NCI-H526 (cell line): ENCODE measurements at regions not wholly inside any gene's neighbourhood (a gene's known extent, or its start where the extent isn't known, plus 50 kb on each side); places are given as distances from the start of the nearest gene placed in this dataset.
A peak's percentile ranks its signal among the peaks of the same experiment; 100 is the strongest.

Source experiments
- DNase-seq, 2 experiments: peaks; one replicate each; lab custom pipeline; 2025; lab: John Stamatoyannopoulos, UW

- no peak for DNase-seq
These were observed 294.2 kb downstream of the FGF9 start for GRCh38 chr13:21965095-21965494.

DNA sequence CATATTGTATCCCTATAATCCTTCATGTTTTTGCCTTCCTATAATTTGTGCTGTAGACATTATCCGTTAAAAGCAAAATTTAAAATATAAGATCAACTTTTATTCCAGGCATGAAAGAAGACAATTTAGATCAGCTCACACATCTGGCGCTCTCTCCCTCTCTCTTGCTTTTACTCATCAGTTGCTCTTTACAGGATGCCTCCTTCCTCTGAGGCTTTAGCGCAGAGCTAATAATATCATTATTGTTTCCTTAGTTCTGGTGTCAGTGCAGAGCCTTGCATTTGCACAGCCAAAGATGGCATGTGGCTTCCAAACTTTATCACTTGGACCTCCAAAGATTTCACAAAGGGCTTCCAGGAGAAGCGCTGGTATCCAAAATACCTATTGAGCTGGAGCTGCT, 295.1 kb downstream of the FGF9 start:
- DNase-seq, result no peak

DNA sequence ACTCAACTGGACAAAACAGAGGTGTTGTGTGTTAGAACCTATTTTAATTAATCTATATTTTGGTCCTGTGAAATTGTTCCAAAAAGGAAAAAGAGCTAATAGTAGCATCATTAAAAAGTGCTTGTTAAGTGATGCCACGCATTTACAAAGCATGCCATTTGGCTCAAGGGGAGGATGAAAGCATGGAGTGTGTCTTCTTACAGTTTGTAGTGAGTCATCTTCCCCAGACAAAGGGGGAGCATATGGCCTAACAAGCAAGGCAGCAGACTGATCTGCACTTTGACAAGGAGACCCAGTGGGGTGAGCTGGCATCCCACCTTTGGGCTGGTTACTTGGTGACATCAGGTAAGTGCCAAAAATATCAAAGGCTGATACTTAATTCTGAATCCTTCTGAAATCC, 297.0 kb downstream of the FGF9 start:
- DNase-seq, result no peak

- DNase-seq, result no peak
These were observed 299.3 kb downstream of the FGF9 start for GRCh38 chr13:21970172-21970571.

DNA sequence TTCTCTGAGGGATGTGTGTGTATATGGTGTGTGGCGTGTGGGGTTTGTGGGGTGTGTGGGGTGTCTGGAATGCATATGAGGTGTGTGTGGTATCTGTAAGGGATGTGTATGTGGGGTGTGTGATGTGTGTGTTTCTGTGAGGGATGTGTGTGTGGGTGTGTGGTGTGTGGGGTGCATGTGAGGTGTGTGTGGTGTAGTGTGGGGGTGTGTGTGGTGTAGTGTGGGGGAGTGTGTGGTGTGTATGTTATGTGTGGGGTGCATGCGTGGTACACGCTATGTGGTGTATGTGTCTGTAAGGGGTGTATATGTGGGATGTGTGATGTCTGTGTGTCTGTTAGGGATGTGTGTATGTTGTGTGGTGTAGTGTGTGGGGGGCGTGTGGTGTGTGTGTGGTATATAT, 300.0 kb downstream of the FGF9 start:
- no peak for DNase-seq

DNA sequence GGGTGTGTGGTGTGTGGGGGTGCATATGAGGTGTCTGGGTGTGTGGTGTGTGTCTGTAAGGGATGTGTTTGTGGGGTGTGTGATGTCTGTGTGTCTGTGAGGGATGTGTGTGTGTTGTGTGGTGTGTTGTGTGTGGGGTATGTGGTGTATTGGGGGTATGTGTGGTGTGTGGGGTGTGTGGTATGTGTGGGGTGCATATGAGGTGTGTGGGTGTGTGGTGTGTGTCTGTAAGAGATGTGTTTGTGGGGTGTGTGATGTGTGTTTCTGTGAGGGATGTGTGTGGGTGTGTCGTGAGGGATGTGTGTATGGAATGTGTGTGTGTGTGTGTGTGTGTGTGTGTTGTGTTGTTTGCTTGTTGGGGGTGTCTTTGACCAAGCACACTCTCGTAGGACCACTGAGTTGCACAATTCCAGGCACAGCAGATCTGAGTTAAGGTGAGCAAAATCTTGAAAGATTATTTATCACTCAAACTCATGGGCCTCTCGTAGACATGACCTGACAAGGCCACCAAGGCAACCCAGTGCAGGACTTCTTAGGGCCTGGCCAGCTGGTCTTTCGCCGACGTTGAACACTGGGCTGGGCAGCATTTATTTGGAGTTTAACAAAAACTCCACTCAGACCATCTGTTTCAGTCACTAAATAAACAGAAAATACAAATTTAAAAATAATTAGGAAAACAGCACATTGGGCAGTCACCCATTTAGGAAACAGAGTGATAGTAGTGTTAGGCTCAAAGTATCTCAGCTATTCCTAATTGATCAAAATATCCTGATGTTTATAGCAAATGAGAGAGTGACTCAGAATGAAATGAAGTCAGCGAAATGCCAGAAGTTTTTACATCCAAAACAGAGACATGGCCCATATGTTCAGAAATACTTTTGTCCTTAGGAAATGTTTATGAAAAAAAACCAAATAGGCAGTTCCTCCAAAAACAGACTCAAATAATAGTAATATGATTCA, 301.1 kb downstream of the FGF9 start:
- DNase-seq, result no peak

DNA sequence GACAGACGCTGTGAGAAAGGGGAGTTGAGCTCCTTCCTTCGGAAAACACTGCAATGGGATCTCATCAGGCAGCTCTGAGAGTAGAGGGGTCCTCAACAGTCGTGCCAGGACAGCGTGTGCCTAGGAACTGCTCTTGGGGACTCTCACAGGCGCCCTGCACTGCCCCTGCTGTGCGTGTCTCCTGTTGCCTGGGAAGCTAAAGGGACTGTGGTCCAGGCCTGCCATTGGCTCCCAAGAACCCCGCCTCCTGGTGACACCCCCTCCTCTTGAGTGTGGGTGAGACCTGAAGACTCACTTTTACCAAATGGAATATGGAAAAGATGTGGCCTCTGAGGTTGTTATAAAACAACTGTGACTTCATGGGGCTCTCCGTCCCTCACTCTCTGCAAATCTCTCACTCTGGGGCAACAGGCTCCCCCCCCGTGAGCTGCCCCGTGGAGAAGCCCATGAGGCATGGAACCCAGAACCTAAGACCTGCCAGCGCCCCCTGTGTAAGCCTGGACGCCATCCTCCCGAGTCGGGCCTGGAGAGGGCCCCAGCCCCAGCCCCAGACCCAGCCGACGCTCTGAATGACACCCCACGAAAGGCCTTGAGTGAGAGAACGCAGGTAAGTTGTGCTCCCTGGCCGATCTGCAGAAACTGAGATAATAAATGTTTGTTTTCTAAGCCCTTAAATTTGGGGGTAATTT, 302.7 kb downstream of the FGF9 start:
- DNase-seq, result peak in 1 of 2 experiments; percentile 13

GRCh38 chr13:21974741-21975140, 303.9 kb downstream of the FGF9 start:
- DNase-seq, result no peak

GRCh38 chr13:21976159-21976558, 305.3 kb downstream of the FGF9 start:
- DNase-seq, result no peak

GRCh38 chr13:21979161-21979806, 308.4 kb downstream of the FGF9 start:
- no peak for DNase-seq

- no peak for DNase-seq
These were observed 309.2 kb downstream of the FGF9 start for GRCh38 chr13:21980049-21980448.

GRCh38 chr13:21984156-21984555, 313.3 kb downstream of the FGF9 start:
- no peak for DNase-seq

- DNase-seq, result no peak
These were observed 315.7 kb downstream of the FGF9 start for GRCh38 chr13:21986602-21987001.

DNA sequence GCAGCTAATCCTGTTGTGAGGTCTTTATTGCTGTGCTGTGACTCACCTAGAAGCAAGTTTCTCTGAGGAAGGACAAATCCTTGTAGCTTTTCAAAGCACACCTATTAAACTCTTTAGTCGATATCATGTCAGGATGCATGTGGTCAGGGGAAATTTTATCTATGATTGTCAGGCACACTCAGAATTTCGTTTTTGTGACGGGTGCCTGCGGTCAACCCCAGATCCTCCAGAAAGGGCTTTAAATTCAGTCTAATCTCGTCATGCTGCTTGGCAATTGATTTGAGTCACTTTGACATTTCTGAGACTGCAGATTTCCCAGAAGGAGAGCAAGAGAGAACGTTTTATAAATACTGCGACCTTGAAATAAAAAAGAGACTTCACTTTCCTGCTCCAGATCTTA, 316.9 kb downstream of the FGF9 start:
- DNase-seq, result no peak

GRCh38 chr13:21988624-21989023, 317.8 kb downstream of the FGF9 start:
- DNase-seq, result no peak

DNA sequence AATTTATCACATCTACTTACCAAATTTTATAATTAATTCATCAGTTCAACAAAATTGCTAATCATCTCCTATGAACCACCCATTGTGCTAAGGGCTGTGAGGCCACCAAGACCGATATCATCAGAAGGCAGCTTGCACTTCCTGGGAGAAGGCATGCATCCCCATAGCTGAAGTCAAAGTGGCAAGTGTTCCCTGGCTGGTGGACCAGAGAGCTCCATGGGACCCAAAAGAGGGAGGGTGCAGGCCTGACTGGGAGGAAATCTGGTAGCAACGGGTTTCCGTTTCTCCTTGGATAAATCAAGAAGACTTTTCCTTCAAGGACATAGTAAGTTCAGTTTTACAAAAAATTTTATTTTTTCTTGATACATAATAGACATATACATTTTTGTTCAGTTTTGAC, 325.2 kb downstream of the FGF9 start:
- no peak for DNase-seq

DNA sequence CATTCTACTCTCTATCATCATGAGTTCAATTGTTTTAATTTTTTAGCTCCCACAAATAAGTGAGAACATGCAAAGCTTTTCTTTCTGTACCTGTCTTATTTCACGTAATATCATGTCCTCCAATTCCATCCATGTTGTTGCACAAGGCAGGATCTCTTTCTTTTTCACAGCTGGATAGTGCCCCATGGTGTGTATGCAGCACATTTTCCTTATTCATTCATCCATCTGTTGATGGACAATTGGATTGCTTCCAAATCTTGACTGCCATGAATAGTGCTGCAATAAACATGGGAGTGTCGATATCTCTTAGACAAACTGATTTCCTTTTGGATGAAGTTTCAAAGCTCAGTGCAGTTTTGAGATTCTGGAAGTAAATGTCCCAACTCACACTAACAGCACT, 326.9 kb downstream of the FGF9 start:
- DNase-seq, result no peak

- peak in 1 of 2 experiments; percentile 11 for DNase-seq
These were observed 327.6 kb downstream of the FGF9 start for GRCh38 chr13:21998279-21998990.

DNA sequence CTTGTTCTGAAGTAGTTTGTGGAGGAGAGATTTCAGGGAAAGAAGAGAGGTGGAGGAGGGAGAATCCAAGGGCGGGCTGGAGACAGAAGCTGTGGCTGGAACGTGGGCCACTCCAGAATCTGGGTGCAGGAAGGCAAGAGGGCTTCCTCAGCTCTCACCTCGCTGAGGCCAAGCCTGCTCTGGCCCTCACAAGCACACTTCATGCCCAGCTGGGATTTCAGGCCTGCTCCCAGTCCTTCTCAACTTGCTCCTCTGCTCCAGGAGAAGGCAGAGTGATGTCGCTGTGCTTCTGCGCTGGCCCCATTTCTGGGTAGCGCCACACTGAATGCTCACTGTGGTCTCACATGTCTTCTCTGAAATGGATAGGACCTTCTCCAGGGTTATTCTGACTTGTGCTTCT, 328.8 kb downstream of the FGF9 start:
- no peak for DNase-seq

DNA sequence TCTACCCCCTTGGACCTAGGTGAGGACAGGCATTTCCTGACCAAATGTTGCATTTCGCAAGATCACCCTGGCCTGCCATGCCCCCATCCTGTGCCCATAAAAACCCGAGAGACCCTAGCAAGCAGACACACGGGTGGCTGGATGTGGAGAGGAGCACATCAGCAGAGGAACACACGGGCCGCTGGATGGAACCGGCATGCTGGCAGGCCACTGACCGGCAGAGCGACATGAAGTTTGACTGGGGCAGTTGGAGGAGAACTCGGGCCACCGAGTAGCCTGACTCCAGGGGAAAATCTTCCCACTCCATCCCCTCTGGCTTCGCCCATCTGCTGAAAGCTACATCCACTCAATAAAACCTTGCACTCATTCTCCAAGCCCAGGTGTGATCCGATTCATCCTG, 329.3 kb downstream of the FGF9 start:
- no peak for DNase-seq

GRCh38 chr13:22001336-22001735, 330.5 kb downstream of the FGF9 start:
- no peak for DNase-seq

- no peak for DNase-seq
These were observed 332.0 kb downstream of the FGF9 start for GRCh38 chr13:22002893-22003292.
